ENCODE measurements at regions not wholly inside any gene's neighbourhood (a gene's known extent, or its start where the extent isn't known, plus 50 kb on each side); places are given as distances from the start of the nearest gene placed in this dataset.

DNA sequence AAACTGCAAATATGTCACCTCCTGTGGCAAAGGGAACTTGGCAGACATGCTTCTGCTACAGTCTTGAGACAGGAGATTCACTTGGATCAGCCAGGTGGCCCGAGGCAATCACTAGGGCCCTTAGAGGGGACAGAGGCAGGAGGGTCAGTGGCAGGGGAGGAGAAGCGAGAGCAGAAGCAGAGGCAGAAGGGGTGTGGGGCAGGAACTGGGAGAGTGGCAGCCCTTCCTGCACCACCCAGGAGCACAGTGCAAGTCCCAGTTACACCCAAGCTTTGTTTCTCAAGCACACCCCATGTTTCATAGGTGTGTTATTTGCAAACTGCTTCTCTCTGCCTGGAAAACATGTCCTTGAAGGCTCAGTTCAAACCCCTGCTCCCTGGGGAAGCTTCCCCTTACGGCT, 309.7 kb upstream of the MYT1L start:
- Histone ChIP-seq H3K27ac (ENCODE audit: poor library complexity, severe bottlenecking) (no peak overlapping the region), H3K27me3 (ENCODE audit: insufficient read depth, poor library complexity, severe bottlenecking) (no peaks in the 10 kb centered on the region)

GRCh38 chr2:2640371-2640770, 309.3 kb upstream of the MYT1L start:
- H3K9me3 ChIP-seq (ENCODE audit: severe bottlenecking): no peaks in the 10 kb centered on the region
- H3K27ac ChIP-seq (ENCODE audit: poor library complexity, severe bottlenecking): no peak overlapping the region
- no peaks in the 10 kb centered on the region for H3K4me1 ChIP-seq (ENCODE audit: insufficient read depth, poor library complexity, severe bottlenecking)
- no peak for DNase-seq (ENCODE audit: low spot score)
- ATAC-seq (ENCODE audit: low read depth): no peak
- H3K27me3 ChIP-seq (ENCODE audit: insufficient read depth, poor library complexity, severe bottlenecking): no peaks in the 10 kb centered on the region
- TF ChIP-seq CTCF (IDR thresholded peaks at IDR 0.05; ENCODE audit: poor library complexity, severe bottlenecking): no peak
- no peaks in the 10 kb centered on the region for H3K36me3 ChIP-seq (ENCODE audit: low read depth)
- no peak overlapping the region for H3K4me3 ChIP-seq (ENCODE audit: severe bottlenecking)

More for the DNA sequence above, 309.7 kb upstream of the MYT1L start:
- Histone ChIP-seq H3K4me3 (ENCODE audit: severe bottlenecking) (no peak overlapping the region), H3K36me3 (ENCODE audit: low read depth) (no peaks in the 10 kb centered on the region), H3K4me1 (ENCODE audit: insufficient read depth, poor library complexity, severe bottlenecking) (no peaks in the 10 kb centered on the region), H3K9me3 (ENCODE audit: severe bottlenecking) (no peaks in the 10 kb centered on the region)
- TF ChIP-seq CTCF (IDR thresholded peaks at IDR 0.05; ENCODE audit: poor library complexity, severe bottlenecking): no peak
- ATAC-seq (ENCODE audit: low read depth): no peak
- no peak for DNase-seq (ENCODE audit: low spot score)

- DNase-seq (ENCODE audit: low spot score): no peak
- no peaks in the 10 kb centered on the region for H3K27me3 ChIP-seq (ENCODE audit: insufficient read depth, poor library complexity, severe bottlenecking)
- no peak for TF ChIP-seq CTCF (IDR thresholded peaks at IDR 0.05; ENCODE audit: poor library complexity, severe bottlenecking)
- ATAC-seq (ENCODE audit: low read depth): no peak
- no peak overlapping the region for H3K4me3 ChIP-seq (ENCODE audit: severe bottlenecking)
- H3K27ac ChIP-seq (ENCODE audit: poor library complexity, severe bottlenecking): no peak overlapping the region
- no peaks in the 10 kb centered on the region for H3K36me3 ChIP-seq (ENCODE audit: low read depth)
- H3K9me3 ChIP-seq (ENCODE audit: severe bottlenecking): no peaks in the 10 kb centered on the region
- no peaks in the 10 kb centered on the region for H3K4me1 ChIP-seq (ENCODE audit: insufficient read depth, poor library complexity, severe bottlenecking)
These were observed 308.4 kb upstream of the MYT1L start for GRCh38 chr2:2639251-2640139.

DNA sequence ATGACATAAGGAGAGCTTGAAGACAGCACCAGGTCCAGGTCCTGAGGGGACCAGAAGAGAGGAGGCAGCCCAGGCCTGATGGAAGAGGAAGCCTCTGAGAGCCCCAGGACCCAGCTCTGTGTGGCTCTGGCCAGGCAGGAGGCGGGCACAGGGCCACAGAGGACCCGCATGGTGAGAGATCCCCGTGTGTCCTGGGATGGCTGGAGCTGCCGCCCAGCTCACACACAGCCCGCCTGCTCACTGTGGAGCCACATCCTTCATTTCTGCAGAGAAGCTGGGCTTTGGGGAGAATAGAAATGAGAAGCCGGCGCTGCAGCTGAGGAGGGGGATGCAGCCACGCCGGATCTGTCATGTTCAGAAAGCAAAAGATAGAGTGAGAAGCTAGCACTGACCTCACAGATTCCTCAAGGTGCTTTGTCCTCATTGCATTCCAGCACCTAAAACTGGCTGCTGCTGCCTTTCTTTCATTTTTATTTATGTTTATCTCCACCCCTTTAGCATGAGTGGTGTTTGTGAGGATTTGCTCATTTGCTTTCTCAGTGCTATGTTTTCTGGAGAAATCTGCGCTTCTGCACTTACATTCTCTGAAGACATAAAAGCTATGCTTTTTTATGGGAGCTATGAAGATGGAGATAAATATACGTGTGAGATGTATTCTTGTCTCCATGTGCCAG, 307.6 kb upstream of the MYT1L start:
- Histone ChIP-seq H3K27ac (ENCODE audit: poor library complexity, severe bottlenecking) (no peak overlapping the region), H3K4me1 (ENCODE audit: insufficient read depth, poor library complexity, severe bottlenecking) (no peaks in the 10 kb centered on the region), H3K4me3 (ENCODE audit: severe bottlenecking) (no peak overlapping the region), H3K36me3 (ENCODE audit: low read depth) (no peaks in the 10 kb centered on the region), H3K9me3 (ENCODE audit: severe bottlenecking) (no peaks in the 10 kb centered on the region), H3K27me3 (ENCODE audit: insufficient read depth, poor library complexity, severe bottlenecking) (no peaks in the 10 kb centered on the region)
- TF ChIP-seq CTCF (IDR thresholded peaks at IDR 0.05; ENCODE audit: poor library complexity, severe bottlenecking): no peak
- no peak for ATAC-seq (ENCODE audit: low read depth)
- no peak for DNase-seq (ENCODE audit: low spot score)

Measured in RWPE2 (cell line).